HAP-1 (cell line): ENCODE measurements at regions not wholly inside any gene's neighbourhood (a gene's known extent, or its start where the extent isn't known, plus 50 kb on each side); places are given as distances from the start of the nearest gene placed in this dataset.
A peak's percentile ranks its signal among the peaks of the same experiment; 100 is the strongest.
"Not testable (repeated sequence)": the region's sequence is repeated elsewhere in the genome, so short reads cannot be mapped to it uniquely, and the experiment has no call there.

Source experiments
- DNase-seq, 2 experiments: peaks; one replicate each; pipeline ENCODE4 v3.0.0-alpha.2; 2016 to 2020; ENCODE audit warnings: low spot score in 2 of 2
- H3K27me3 ChIP-seq: fragments of 250-450 bp; sonication (Bioruptor Pico); 2 replicates; pipeline ENCODE4 v1.5.1; 2020; ENCODE audit warnings: low read depth, mild to moderate bottlenecking, moderate library complexity
- H3K36me3 ChIP-seq: fragments of 250-450 bp; sonication (Bioruptor Pico); replicated peaks from 2 replicates; pipeline ENCODE4 v1.5.1; 2020; ENCODE audit warnings: mild to moderate bottlenecking
- H3K4me1 ChIP-seq: fragments of 250-450 bp; sonication (Bioruptor Pico); 2 replicates; pipeline ENCODE4 v1.5.1; 2020; ENCODE audit warnings: mild to moderate bottlenecking
- H3K4me3 ChIP-seq: fragments of 250-450 bp; sonication (Bioruptor Pico); 2 replicates; pipeline ENCODE4 v1.5.1; 2020; ENCODE audit warnings: mild to moderate bottlenecking, moderate library complexity
- H3K9me3 ChIP-seq: fragments of 250-450 bp; sonication (Bioruptor Pico); 2 replicates; pipeline ENCODE4 v1.5.1; 2020; ENCODE audit warnings: mild to moderate bottlenecking, moderate library complexity
- in situ Hi-C: fragments of 300-500 bp; cut with MboI; formaldehyde crosslinking; loops from 3 replicates; pipeline ENCODE4 v1.14.3; 2020; ENCODE audit warnings: low sequenced_read_pairs, inconsistent platforms, mixed read lengths

DNA sequence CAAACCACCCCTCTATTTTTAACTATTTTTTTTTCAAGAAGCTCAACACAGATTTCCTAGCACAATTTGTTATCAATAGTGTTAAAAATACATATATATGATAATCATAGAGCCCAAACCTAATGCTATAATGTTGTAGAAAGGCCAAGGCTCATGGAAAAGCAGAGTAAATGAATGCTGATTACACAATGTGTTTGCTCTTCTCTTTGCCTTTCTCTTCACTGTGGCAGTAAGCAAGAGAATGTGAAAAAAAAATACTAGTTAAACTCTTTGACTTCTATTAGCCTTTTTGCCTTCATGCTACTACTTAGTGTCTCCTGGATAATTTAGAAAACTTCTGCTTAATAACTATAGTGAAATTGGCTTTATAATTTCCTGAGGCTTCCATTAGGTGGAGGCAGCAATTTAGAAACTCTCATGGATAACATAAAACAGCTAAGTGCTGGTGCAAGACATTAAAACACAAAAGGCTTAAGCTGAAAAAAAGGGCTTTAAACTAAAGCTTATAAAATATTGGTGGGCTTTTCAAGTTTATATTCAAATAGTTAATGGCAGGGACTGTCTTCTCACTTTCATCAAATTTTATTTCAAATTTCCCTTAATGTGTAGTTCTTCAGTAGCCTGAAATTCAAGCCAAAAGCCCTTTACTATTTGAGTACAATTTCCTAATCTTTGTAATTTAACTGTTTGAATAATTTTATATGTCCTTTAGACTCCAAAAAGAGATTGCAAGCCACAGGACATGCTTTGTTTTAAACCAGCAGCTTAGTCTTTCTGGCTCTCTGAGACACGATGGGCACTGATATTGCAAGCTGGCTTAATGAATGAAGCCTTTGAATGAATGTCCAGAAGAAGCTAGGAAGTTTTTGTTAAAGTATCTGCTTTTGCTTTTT lies 2031.8 kb upstream of the CDH6 start:
- in situ Hi-C loops, result no loop called here
- no peak for DNase-seq

DNA sequence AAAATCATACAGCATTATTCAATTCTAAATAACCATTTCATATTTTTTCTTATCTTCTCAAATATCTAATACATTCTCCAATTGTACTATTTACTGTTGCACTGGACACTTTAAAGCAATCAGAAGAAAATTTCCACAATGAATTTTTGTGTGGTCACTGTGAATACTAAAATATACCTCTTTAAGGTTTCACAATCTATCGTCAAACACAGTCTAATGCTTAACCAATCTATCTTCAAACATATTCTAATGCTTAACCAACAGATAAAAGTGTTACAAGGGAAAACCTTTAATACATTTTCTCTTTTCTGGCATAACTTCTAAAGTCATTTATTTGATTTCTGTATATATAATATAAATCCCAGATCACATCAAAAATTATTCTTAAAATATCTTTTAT lies 2035.5 kb upstream of the CDH6 start:
- Histone ChIP-seq H3K4me1 (peaks cover 4% of the 10 kb centered on the region; the same call in 1 of the 2 replicates), H3K4me3 (no peak overlapping the region), H3K9me3 (no peaks in the 10 kb centered on the region), H3K36me3 (no peaks in the 10 kb centered on the region), H3K27me3 (no peaks in the 10 kb centered on the region)
- DNase-seq, result no peak
- in situ Hi-C loops, result no loop called here

More for the DNA sequence above, 2031.8 kb upstream of the CDH6 start:
- Histone ChIP-seq H3K9me3 (no peaks in the 10 kb centered on the region), H3K4me3 (no peak overlapping the region), H3K4me1 (peaks cover 4% of the 10 kb centered on the region; the same call in 1 of the 2 replicates), H3K36me3 (no peaks in the 10 kb centered on the region), H3K27me3 (no peaks in the 10 kb centered on the region)

DNA sequence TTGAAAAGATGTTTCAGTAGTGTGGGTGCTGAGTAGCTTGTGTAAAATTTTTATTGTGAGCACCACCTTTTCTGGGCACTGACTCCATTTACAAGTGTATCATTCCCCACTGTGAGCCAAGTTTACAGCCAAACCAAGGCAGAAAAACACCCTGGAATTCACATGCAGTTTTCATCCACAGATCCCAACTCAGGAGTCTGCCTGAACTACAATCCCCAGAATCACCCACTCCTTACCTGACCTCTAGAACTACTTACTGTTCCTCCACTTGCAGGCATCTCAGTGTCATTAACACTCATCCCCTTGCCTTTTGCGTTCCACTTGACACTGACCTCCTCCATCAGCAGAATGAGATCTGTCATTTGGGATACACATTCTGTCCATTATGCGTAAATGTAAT lies 2042.6 kb upstream of the CDH6 start:
- DNase-seq, result no peak
- in situ Hi-C loops, result no loop called here
- Histone ChIP-seq H3K27me3 (no peaks in the 10 kb centered on the region), H3K36me3 (no peaks in the 10 kb centered on the region), H3K4me3 (no peak overlapping the region), H3K4me1 (no peaks in the 10 kb centered on the region), H3K9me3 (no peaks in the 10 kb centered on the region)

DNA sequence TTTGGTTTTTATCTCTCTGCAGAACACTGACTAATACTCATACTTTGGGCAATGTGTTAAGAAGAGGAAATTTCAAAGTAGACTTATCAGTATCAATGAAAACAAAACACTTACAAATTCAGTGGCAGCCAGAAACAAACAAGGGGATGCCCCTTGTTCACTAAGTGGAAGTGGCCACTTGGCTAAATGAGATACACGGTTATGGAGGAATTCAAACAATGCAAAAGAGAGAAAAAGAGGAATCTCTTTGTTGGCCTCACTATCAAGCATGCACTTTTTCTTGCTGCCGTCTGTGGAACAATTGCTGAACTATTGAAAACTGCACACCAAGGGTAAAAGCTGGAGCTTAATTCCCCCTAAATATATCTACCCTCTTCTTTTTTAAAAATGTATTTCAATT lies 2044.9 kb upstream of the CDH6 start:
- Histone ChIP-seq H3K36me3 (no peaks in the 10 kb centered on the region), H3K4me3 (no peak overlapping the region), H3K4me1 (no peaks in the 10 kb centered on the region), H3K27me3 (no peaks in the 10 kb centered on the region), H3K9me3 (no peaks in the 10 kb centered on the region)
- in situ Hi-C loops, result no loop called here
- no peak for DNase-seq

DNA sequence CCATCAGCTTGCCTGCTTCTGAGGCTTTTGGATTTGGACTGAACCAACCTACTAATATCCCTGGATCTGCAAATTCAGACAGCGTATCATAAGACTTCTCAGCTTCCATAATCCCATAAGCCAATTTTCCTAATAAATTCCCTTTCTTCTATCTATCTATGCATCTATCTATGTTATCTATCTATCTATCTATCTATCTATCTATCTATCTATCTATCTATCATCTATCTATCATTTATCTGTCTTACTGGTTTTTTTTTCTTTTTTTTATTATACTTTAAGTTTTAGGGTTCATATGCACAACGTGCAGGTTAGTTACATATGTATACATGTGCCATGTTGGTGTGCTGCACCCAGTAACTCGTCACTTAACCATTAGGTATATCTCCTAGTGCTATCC lies 2045.4 kb upstream of the CDH6 start:
- Histone ChIP-seq H3K36me3 (no peaks in the 10 kb centered on the region), H3K4me1 (peaks cover 3% of the 10 kb centered on the region; the same call in 1 of the 2 replicates), H3K9me3 (no peaks in the 10 kb centered on the region), H3K4me3 (no peak overlapping the region), H3K27me3 (no peaks in the 10 kb centered on the region)
- in situ Hi-C loops, result no loop called here
- no peak for DNase-seq

DNA sequence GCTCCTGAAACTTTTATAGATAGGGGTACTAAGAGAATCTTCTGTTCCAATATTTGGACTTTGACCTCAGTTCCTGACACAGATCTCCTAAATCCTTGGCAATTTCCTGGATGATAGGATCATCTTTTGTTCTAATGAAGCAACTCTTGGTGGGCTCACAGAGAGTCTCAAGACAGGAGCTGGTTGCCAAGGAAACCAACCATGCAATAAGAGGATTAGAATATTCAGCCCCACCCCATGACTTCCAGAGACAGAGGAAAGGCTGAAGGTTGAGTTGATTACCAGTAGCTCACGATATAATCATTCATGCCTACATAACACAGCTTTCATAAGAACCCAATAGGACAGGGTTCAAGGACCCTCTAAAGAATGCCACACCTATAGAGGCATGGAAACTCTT lies 2050.2 kb upstream of the CDH6 start:
- Histone ChIP-seq H3K36me3 (no peaks in the 10 kb centered on the region), H3K4me3 (no peak overlapping the region), H3K27me3 (no peaks in the 10 kb centered on the region), H3K9me3 (no peaks in the 10 kb centered on the region), H3K4me1 (peaks cover 5% of the 10 kb centered on the region; the same call in 1 of the 2 replicates)
- peak in 1 of 2 experiments; percentile 11 for DNase-seq
- in situ Hi-C loops, result no loop called here

DNA sequence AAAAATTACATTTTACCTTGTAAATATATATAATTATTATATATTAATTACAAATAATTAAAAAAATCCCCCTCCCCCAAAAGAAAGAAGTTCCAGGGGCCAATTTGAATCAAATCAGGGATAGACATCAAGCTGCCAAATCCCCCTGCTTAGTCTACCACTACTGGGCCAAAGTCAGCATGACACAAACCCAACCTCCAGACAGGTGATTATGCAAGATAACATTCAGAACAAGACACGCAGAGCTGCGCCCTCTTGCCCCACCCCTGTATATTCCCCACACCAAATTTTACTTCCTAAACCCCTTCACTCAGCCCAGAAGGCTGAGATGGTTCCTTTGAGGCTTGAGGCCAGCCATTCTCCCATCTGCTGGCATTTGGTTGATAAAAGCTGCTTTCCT lies 2059.1 kb upstream of the CDH6 start:
- H3K27me3 ChIP-seq, result no peaks in the 10 kb centered on the region
- H3K4me1 ChIP-seq, result no peaks in the 10 kb centered on the region
- H3K9me3 ChIP-seq, result no peaks in the 10 kb centered on the region; the same call in 1 of the 2 replicates
- H3K36me3 ChIP-seq, result no peaks in the 10 kb centered on the region
- no peak for DNase-seq
- no peak overlapping the region for H3K4me3 ChIP-seq
- in situ Hi-C loops, result no loop called here

DNA sequence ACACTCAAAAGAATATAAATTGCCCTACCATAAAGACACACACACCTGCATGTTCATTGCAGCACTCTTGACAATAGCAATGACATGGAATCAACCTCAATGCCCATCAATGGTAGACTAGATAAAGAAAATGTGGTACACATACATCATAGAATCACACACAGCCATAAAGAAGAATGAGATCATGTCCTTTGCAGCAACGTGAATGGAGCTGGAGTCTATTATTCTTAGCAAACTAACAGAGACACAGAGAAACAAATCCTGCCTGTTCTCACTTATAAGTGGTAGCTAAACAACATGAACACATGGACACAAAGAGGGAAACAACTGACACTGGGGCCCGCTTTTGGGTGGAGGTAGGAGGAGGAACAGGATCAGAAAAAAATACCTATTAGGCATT lies 2062.2 kb upstream of the CDH6 start:
- no peak for DNase-seq

DNA sequence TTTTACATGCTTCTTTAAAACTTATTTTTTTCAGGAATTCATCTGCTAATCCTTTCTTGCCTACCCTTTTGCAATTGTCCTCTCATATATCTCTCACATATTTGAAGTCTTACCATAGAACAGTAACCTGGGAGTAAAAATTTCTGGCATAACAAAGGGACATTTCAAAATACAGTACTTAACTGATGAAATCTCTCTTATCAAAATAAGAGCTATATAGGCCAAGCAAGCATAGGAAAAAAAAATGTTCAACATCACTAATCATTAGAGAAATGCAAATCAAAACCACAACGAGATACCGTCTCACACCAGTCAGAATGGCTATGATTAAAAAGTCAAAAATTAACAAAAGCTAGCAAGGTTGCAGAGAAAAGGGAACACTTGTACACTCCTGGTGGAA lies 2062.7 kb upstream of the CDH6 start:
- DNase-seq, result no peak
- in situ Hi-C loops, result no loop called here
- Histone ChIP-seq H3K9me3 (no peaks in the 10 kb centered on the region; the same call in 1 of the 2 replicates), H3K36me3 (no peaks in the 10 kb centered on the region), H3K4me1 (no peaks in the 10 kb centered on the region), H3K27me3 (no peaks in the 10 kb centered on the region), H3K4me3 (no peak overlapping the region)

More for the DNA sequence above, 2062.2 kb upstream of the CDH6 start:
- in situ Hi-C loops, result no loop called here
- Histone ChIP-seq H3K27me3 (no peaks in the 10 kb centered on the region), H3K9me3 (no peaks in the 10 kb centered on the region; the same call in 1 of the 2 replicates), H3K36me3 (no peaks in the 10 kb centered on the region), H3K4me1 (no peaks in the 10 kb centered on the region), H3K4me3 (no peak overlapping the region)

DNA sequence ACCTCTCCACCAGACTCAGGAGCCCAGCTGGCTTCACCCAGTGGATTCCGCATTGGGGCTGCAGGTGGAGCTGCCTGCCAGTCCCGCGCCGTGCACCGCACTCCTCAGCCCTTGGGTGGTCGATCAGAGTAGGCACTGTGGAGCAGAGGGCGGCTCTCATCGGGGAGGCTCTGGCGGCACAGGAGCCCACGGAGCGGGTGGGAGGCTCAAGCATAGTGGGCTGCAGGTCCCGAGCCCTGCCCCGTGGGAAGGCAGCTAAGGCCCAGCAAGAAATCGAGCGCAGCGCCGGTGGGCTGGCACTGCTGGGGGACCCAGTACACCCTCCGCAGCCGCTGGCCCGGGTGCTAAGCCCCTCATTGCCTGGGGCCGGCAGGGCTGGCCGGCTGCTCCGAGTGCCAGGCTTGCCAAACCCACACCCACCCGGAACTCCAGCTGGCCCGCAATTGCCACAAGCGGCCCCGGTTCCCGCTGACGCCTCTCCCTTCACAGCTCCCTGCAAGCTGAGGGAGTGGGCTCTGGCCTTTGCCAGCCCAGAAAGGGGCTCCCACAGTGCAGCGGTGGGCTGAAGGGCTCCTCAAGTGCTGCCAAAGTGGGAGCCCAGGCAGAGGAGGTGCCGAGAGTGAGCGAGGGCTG lies 2065.8 kb upstream of the CDH6 start:
- not testable (repeated sequence) for H3K4me3 ChIP-seq

DNA sequence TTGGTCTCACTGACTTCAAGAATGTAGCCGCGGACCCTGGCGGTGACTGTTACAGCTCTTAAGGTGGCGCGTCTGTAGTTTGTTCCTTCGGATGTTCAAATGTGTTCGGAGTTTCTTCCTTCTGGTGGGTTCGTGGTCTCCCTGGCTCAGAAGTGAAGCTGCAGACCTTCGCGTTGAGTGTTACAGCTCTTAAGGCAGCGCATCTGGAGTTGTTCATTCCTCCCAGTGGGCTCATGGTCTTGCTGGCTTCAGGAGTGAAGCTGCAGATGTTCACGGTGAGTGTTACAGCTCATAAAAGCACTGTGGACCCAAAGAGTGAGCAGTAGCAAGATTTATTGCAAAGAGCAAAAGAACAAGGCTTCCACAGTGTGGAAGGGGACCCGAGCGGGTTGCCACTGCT lies 2067.0 kb upstream of the CDH6 start:
- DNase-seq, H3K27me3 ChIP-seq, H3K4me3 ChIP-seq, in situ Hi-C loops, H3K4me1 ChIP-seq, H3K9me3 ChIP-seq, H3K36me3 ChIP-seq: not testable (repeated sequence)

More for the DNA sequence above, 2065.8 kb upstream of the CDH6 start:
- H3K9me3 ChIP-seq, in situ Hi-C loops, DNase-seq, H3K36me3 ChIP-seq, H3K27me3 ChIP-seq, H3K4me1 ChIP-seq: not testable (repeated sequence)

DNA sequence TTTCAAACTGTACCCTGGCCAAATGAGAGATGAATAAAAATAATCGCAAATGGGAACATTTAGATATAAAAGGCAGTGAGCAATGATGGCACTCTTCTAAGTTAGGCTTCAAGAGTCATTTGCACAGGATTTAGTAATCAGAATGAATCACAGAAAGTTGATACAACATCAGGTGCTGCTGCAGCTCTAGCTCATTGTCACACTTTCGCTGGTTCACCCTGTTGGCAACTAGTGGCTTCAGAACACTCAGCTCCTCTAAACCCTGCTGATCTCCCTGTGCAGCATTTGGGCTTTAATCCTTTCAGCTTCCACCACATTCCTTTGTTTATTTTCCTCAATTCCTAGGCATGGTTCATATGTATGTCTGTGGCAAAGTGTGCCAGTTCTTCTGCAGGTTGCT lies 2071.2 kb upstream of the CDH6 start:
- Histone ChIP-seq H3K4me3 (no peak overlapping the region), H3K9me3 (no peaks in the 10 kb centered on the region), H3K36me3 (no peaks in the 10 kb centered on the region), H3K27me3 (no peaks in the 10 kb centered on the region), H3K4me1 (no peaks in the 10 kb centered on the region)
- no peak for DNase-seq
- in situ Hi-C loops, result no loop called here

DNA sequence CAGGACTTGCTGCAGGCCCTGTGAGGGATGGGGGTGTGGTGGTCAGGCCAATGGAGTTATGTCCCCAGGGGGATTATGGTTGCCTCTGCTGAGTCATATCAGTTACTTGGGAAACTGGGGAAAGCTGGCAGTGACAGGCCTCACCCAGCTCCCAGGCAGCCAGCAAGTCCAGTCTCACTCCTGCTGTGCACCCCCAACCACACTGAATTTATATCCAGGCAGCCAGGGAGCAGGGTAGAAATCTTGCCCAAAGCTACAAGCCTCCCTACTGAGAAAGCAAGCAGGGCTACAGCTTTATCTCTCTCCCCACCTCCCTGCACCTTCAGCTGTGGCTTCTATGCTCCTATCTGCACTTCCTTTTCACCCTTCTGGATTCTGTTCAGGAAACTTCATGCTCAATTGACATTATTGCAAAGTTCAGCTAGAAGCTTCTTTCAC lies 2076.0 kb upstream of the CDH9 start:
- in situ Hi-C loops, result no loop called here
- DNase-seq, result peak in 1 of 2 experiments; percentile 8
- H3K36me3 ChIP-seq, result no peaks in the 10 kb centered on the region
- no peaks in the 10 kb centered on the region for H3K27me3 ChIP-seq
- H3K9me3 ChIP-seq, result peaks cover 2% of the 10 kb centered on the region; the same call in 1 of the 2 replicates
- H3K4me3 ChIP-seq, result no peak overlapping the region
- no peaks in the 10 kb centered on the region for H3K4me1 ChIP-seq

DNA sequence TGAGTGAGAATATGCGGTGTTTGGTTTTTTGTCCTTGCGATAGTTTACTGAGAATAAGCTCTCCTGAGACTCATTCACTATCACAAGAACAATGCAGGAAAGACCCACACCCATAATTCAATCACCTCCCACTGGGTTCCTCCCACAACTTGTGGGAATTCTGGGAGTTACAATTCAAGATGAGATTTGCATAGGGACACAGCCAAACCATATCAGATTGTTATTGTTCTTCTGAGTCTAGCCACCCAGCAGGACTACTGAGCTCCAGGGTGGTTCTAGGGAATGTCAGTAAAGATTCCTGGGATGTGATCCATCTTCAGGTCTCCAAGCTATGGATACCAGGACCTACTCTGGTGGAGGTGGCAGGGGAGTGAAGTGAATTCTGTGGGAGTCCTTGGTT lies 2075.1 kb upstream of the CDH9 start:
- in situ Hi-C loops, result no loop called here
- H3K27me3 ChIP-seq, result no peaks in the 10 kb centered on the region
- H3K4me3 ChIP-seq, result no peak overlapping the region
- H3K9me3 ChIP-seq, result peaks cover 2% of the 10 kb centered on the region; the same call in 1 of the 2 replicates
- no peak for DNase-seq
- H3K36me3 ChIP-seq, result no peaks in the 10 kb centered on the region
- H3K4me1 ChIP-seq, result no peaks in the 10 kb centered on the region
